ENCODE measurements at regions not wholly inside any gene's neighbourhood (a gene's known extent, or its start where the extent isn't known, plus 50 kb on each side); places are given as distances from the start of the nearest gene placed in this dataset.

GRCh38 chr10:35770817-35771355, 128.8 kb upstream of the FZD8 start:
- Mint-ChIP-seq H3K27ac (ENCODE audit: unreplicated experiment) (no peak overlapping the region), H3K9me3 (ENCODE audit: unreplicated experiment) (no peaks in the 10 kb centered on the region), H3K27me3 (ENCODE audit: unreplicated experiment) (peaks cover 3% of the 10 kb centered on the region), H3K4me3 (ENCODE audit: unreplicated experiment) (no peak overlapping the region), H3K4me1 (ENCODE audit: unreplicated experiment) (peaks cover 13% of the 10 kb centered on the region), H3K36me3 (ENCODE audit: low read depth, unreplicated experiment) (no peaks in the 10 kb centered on the region)
- TF ChIP-seq, protein P1, sequence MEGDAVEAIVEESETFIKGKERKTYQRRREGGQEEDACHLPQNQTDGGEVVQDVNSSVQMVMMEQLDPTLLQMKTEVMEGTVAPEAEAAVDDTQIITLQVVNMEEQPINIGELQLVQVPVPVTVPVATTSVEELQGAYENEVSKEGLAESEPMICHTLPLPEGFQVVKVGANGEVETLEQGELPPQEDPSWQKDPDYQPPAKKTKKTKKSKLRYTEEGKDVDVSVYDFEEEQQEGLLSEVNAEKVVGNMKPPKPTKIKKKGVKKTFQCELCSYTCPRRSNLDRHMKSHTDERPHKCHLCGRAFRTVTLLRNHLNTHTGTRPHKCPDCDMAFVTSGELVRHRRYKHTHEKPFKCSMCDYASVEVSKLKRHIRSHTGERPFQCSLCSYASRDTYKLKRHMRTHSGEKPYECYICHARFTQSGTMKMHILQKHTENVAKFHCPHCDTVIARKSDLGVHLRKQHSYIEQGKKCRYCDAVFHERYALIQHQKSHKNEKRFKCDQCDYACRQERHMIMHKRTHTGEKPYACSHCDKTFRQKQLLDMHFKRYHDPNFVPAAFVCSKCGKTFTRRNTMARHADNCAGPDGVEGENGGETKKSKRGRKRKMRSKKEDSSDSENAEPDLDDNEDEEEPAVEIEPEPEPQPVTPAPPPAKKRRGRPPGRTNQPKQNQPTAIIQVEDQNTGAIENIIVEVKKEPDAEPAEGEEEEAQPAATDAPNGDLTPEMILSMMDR (IDR thresholded peaks at IDR 0.05; ENCODE audit: unreplicated experiment): no peak
- DNase-seq (ENCODE audit: low spot score): no peak

GRCh38 chr10:35769795-35770194, 127.7 kb upstream of the FZD8 start:
- no peaks in the 10 kb centered on the region for H3K36me3 Mint-ChIP-seq (ENCODE audit: low read depth, unreplicated experiment)
- peaks cover 13% of the 10 kb centered on the region for H3K4me1 Mint-ChIP-seq (ENCODE audit: unreplicated experiment)

GRCh38 chr10:35768731-35769130, 126.6 kb upstream of the FZD8 start:
- no peak for DNase-seq (ENCODE audit: low spot score)
- H3K27ac Mint-ChIP-seq (ENCODE audit: unreplicated experiment): no peak overlapping the region
- H3K4me1 Mint-ChIP-seq (ENCODE audit: unreplicated experiment): peaks cover 13% of the 10 kb centered on the region
- H3K27me3 Mint-ChIP-seq (ENCODE audit: unreplicated experiment): peaks cover 6% of the 10 kb centered on the region
- TF ChIP-seq, protein P1 (IDR thresholded peaks at IDR 0.05; ENCODE audit: unreplicated experiment): no peak
- no peaks in the 10 kb centered on the region for H3K9me3 Mint-ChIP-seq (ENCODE audit: unreplicated experiment)
- no peaks in the 10 kb centered on the region for H3K36me3 Mint-ChIP-seq (ENCODE audit: low read depth, unreplicated experiment)
- no peak overlapping the region for H3K4me3 Mint-ChIP-seq (ENCODE audit: unreplicated experiment)

More at GRCh38 chr10:35769795-35770194, 127.7 kb upstream of the FZD8 start:
- H3K27me3 Mint-ChIP-seq (ENCODE audit: unreplicated experiment): peaks cover 3% of the 10 kb centered on the region
- DNase-seq (ENCODE audit: low spot score): no peak
- no peak overlapping the region for H3K27ac Mint-ChIP-seq (ENCODE audit: unreplicated experiment)
- H3K4me3 Mint-ChIP-seq (ENCODE audit: unreplicated experiment): no peak overlapping the region
- TF ChIP-seq, protein P1 (IDR thresholded peaks at IDR 0.05; ENCODE audit: unreplicated experiment): no peak
- no peaks in the 10 kb centered on the region for H3K9me3 Mint-ChIP-seq (ENCODE audit: unreplicated experiment)

- TF ChIP-seq, protein P1 (IDR thresholded peaks at IDR 0.05; ENCODE audit: unreplicated experiment): no peak
- no peak overlapping the region for H3K4me3 Mint-ChIP-seq (ENCODE audit: unreplicated experiment)
- H3K27ac Mint-ChIP-seq (ENCODE audit: unreplicated experiment): no peak overlapping the region
- H3K9me3 Mint-ChIP-seq (ENCODE audit: unreplicated experiment): no peaks in the 10 kb centered on the region
- peaks cover 3% of the 10 kb centered on the region for H3K27me3 Mint-ChIP-seq (ENCODE audit: unreplicated experiment)
- peaks cover 13% of the 10 kb centered on the region for H3K4me1 Mint-ChIP-seq (ENCODE audit: unreplicated experiment)
- no peak for DNase-seq (ENCODE audit: low spot score)
- no peaks in the 10 kb centered on the region for H3K36me3 Mint-ChIP-seq (ENCODE audit: low read depth, unreplicated experiment)
These were observed 125.9 kb upstream of the FZD8 start for GRCh38 chr10:35768011-35768410.

DNA sequence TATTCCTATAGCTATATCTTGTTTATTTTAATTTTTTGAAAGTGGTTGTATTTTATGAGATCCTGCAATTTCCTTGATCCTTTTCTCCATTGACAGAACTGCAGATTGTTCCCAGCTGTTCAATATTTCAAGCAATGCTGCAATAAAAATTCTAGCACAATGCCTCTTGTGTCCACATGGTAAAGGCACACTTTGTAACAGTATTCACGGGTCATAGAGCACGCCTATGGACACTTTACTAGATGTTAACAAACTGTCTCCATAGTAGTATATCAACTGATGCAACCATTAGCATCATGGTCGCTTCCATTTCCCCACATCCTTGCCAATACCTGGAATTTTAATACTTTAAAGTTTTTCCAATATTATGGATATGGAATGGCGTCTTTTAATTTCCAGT, 123.9 kb upstream of the FZD8 start:
- TF ChIP-seq, protein P1 (IDR thresholded peaks at IDR 0.05; ENCODE audit: unreplicated experiment): no peak
- Mint-ChIP-seq H3K9me3 (ENCODE audit: unreplicated experiment) (no peaks in the 10 kb centered on the region), H3K27ac (ENCODE audit: unreplicated experiment) (no peak overlapping the region), H3K4me3 (ENCODE audit: unreplicated experiment) (no peak overlapping the region), H3K27me3 (ENCODE audit: unreplicated experiment) (peaks cover 3% of the 10 kb centered on the region), H3K36me3 (ENCODE audit: low read depth, unreplicated experiment) (no peaks in the 10 kb centered on the region), H3K4me1 (ENCODE audit: unreplicated experiment) (peaks cover 4% of the 10 kb centered on the region)
- no peak for DNase-seq (ENCODE audit: low spot score)

All from endothelial cell (in vitro differentiated cells).